ENCODE measurements at regions not wholly inside any gene's neighbourhood (a gene's known extent, or its start where the extent isn't known, plus 50 kb on each side); places are given as distances from the start of the nearest gene placed in this dataset.
A peak's percentile ranks its signal among the peaks of the same experiment; 100 is the strongest.

GRCh38 chr2:20110876-20111275 lies 59.4 kb upstream of the LAPTM4A start:
- no peak for DNase-seq (ENCODE audit: low spot score)

- no peak for DNase-seq (ENCODE audit: low spot score)
Observed at GRCh38 chr2:20110383-20110782, 59.0 kb upstream of the LAPTM4A start.

DNA sequence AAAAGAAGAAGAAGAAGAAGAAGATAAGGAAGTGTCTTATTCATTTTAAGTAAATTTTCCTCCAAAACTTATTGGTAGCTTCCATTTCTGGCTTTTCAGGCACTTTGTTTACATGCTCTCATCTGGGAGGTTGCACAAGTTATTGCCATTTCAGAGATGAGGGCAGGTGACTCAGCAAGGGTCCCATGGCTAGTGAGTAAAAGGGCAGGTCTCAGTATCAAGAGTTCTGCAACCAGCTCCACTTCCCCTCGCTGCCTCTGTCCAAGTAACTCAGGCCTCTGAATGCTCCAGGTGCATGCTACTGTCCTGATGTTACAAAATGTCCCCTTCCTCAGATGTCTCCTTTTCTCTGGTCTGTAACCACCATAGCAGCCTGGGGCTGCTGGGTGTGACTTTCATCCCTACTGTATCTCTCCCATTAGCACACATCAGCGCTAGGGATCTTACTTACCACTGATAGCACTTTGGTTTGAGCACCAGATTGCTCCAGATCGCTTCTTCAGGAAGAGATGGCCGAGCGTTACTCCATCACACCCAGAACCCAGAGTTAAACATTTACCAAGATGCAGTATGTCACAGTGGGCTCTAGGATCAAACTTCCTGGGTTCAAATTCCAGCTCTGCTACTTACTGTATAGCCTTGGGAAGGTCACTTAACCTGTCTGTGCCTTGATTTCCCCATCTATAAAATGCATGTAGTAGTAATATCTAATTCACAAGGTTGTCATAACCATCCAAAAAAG lies 57.4 kb upstream of the LAPTM4A start:
- no peak for DNase-seq (ENCODE audit: low spot score)

DNA sequence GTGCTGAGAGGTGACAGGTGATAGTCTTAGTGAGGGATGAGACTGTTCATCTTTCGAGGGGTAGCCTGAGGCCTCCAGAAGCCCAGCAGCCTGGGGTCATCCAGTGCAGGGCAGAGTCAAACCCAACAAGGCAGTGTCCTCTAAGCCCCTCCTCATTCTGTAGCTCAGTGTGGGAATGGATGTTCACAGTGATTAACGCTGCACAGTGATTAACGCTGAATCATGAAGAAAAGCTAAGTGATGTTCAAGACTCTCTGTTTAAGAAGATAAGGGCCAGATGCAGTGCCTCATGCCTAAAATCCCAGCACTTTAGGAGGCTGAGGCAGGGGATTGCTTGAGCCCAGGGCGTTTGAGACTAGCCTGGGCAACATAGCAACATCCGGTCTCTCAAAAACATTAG lies 56.3 kb upstream of the LAPTM4A start:
- DNase-seq (ENCODE audit: low spot score), result peak; percentile 25

DNA sequence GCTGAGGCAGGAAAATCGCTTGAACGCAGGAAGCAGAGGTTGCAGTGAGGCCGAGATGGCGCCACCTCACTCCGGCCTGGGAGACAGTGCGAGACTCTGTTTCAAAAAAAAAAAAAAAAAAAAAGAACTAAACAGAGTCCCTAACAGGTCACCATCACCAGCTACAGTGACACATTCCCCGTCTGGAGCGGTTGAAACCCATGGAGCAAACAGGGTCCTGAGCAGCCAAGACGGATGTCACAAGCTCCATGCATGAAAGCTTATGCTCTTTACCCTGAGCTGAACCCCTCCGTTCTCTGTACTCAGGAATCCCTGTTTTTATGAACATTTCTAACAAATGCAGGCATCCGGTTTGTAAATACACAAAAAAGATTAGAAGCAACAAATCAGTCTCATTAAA lies 55.9 kb upstream of the LAPTM4A start:
- DNase-seq (ENCODE audit: low spot score), result no peak

DNA sequence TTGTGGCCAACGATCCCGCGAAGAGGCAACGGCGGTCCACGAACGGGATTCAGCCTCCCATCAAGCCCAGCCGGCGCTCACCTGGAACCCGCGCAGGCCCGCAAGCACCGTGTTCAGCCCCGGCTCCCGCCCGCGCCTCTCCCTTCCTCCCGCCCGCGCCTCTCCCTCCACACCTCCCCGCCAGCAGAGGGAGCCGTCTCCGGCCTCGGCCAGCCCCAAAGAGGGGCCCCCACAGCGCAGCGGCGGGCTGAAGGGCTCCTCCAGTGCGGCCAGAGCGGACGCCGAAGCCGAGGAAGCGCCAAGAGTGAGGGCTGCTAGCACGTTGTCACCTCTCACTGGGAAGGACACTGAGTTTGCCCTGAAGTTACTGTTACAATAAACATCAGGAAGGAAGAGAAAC lies 55.3 kb upstream of the LAPTM4A start:
- DNase-seq (ENCODE audit: low spot score), result no peak

DNA sequence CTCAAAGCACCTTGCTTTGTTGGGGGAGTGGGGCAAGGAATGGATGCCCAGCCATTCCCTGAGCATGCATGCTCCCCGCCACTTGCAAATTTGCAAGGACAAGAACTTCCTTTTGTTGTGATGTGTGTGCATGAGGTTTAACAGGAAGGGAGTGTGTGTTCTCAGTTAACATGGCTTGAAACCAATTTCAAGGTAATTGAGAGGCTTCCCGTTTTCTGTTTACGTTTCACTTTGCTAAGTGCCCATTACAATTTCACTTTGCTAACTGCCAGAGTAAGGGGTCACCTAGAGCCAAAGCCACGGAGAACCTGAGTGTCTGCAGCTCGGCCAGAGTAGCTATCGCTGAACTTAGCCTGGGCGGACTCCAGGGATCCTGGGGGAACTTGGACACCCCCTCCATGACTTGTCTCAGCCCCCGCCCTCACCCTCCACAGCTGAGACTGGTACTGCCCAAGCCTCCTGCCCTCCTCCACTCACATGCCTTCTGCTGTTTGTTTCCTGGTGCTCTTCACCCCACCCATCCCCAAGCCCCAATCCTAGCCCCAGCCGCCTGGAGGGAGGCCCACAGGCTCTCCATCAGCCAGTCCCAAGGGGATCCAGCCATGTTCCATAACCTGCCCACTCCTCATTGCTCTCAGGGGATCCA lies 53.6 kb upstream of the LAPTM4A start:
- no peak for DNase-seq (ENCODE audit: low spot score)

DNA sequence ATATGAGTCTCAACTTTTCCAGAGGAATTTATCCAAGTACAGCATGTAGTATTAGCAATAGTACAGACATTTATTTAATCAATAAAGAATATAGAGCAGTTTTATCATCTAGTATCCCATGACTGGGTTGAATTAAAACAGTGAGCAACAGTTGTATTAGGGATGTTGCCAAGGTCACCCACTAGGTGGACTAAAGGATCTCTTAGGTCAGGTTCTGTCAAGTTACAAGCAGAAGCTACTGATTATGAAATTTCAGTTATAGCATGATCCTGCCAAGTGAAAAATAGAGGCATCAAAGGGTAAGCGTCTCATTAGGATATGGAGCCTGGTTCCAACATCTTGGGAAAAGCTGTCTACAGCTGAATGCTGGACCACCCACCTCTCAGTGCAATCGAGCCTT lies 52.1 kb upstream of the LAPTM4A start:
- peak; percentile 50 for DNase-seq (ENCODE audit: low spot score)

Data from umbilical cord (tissue), 1 donor.